Heart left ventricle (tissue), 13 donors: ENCODE measurements at regions not wholly inside any gene's neighbourhood (a gene's known extent, or its start where the extent isn't known, plus 50 kb on each side); places are given as distances from the start of the nearest gene placed in this dataset.

Experiments used
- POLR2A ChIP-seq, 2 donors: fragments of 450-650 bp; IDR thresholded peaks; one replicate each; pipeline ENCODE4 v1.6.1; 2017; ENCODE audit warnings: antibody characterized with exemption in 2 of 2, mild to moderate bottlenecking in 2 of 2, moderate library complexity in 2 of 2
- TF ChIP-seq, protein P1 (sequence below), 12 donors: fragments of 200-600 bp; sonication (generic) in 4 of 12; IDR thresholded peaks; one replicate each; pipeline versions ENCODE4 v1.5.0 to v1.8.0; 2018 to 2022; ENCODE audit warnings: antibody characterized with exemption in 12 of 12, mild to moderate bottlenecking in 5 of 12
- donor health status: ischemic (EF 13 %, LVEDD 7.1; RV severe dilation, severe dysfunction).
- donor health status: DM: no; HTN: yes; CAD: no.
- donor health status: DM: no; HTN: no; CAD: no.
- donor health status: ischemic (EF 25% LVEDD 6.9; RV normal size, moderate dysfunction).
- donor health status: ischemic (EF 25% LVEDD 5.7; RV mildly dilated, moderate dysfunction).
- donor health status: ischemic (EF 35%, LVEDD 5.7; RV mildly dilated, moderate dysfunction).
- donor health status: nonischemic (EF 11% LVEDD 7.7; RV severe dilation, severe dysfunction).
- donor health status: DM: yes; HTN: yes; CAD: no.
- donor health status: PGD.
- donor health status: ischemic (EF 29% LVEDD 5.4; RV normal size, mild dysfunction).
- donor health status: nonischemic (EF 23%, LVEDD 6.1; RV moderate dilation, normal function).

GRCh38 chr7:24172856-24173255 lies 111.1 kb upstream of the NPY start:
- TF ChIP-seq, protein P1, sequence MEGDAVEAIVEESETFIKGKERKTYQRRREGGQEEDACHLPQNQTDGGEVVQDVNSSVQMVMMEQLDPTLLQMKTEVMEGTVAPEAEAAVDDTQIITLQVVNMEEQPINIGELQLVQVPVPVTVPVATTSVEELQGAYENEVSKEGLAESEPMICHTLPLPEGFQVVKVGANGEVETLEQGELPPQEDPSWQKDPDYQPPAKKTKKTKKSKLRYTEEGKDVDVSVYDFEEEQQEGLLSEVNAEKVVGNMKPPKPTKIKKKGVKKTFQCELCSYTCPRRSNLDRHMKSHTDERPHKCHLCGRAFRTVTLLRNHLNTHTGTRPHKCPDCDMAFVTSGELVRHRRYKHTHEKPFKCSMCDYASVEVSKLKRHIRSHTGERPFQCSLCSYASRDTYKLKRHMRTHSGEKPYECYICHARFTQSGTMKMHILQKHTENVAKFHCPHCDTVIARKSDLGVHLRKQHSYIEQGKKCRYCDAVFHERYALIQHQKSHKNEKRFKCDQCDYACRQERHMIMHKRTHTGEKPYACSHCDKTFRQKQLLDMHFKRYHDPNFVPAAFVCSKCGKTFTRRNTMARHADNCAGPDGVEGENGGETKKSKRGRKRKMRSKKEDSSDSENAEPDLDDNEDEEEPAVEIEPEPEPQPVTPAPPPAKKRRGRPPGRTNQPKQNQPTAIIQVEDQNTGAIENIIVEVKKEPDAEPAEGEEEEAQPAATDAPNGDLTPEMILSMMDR (IDR thresholded peaks at IDR 0.05) = no peak
- no peak for TF ChIP-seq POLR2A (IDR thresholded peaks at IDR 0.05)
